ENCODE measurements at regions not wholly inside any gene's neighbourhood (a gene's known extent, or its start where the extent isn't known, plus 50 kb on each side); places are given as distances from the start of the nearest gene placed in this dataset.

GRCh38 chr2:236882930-236883329 lies 202.8 kb upstream of the COPS8 start:
- DNase-seq, result no peak

GRCh38 chr2:236883819-236884218 lies 201.9 kb upstream of the COPS8 start:
- no peak for DNase-seq

- DNase-seq, result no peak
Measured at GRCh38 chr2:236884569-236885175, 201.0 kb upstream of the COPS8 start.

- no peak for DNase-seq
Measured at GRCh38 chr2:236886456-236886855, 199.2 kb upstream of the COPS8 start.

GRCh38 chr2:236887531-236887930 lies 198.2 kb upstream of the COPS8 start:
- DNase-seq, result no peak

GRCh38 chr2:236887953-236888793 lies 197.5 kb upstream of the COPS8 start:
- DNase-seq, result no peak

- no peak for DNase-seq
Measured at GRCh38 chr2:236888794-236889780, 196.6 kb upstream of the COPS8 start.

- no peak for DNase-seq
Measured at GRCh38 chr2:236889791-236890704, 195.6 kb upstream of the COPS8 start.

- no peak for DNase-seq
Measured at GRCh38 chr2:236892721-236893120, 193.0 kb upstream of the COPS8 start.

- DNase-seq, result no peak
Measured at GRCh38 chr2:236894791-236895190, 190.9 kb upstream of the COPS8 start.

- no peak for DNase-seq
Measured at GRCh38 chr2:236895497-236895896, 190.2 kb upstream of the COPS8 start.

- no peak for DNase-seq
Measured at GRCh38 chr2:236896688-236897087, 189.0 kb upstream of the COPS8 start.

GRCh38 chr2:236899146-236899545 lies 186.5 kb upstream of the COPS8 start:
- DNase-seq, result no peak

- DNase-seq, result no peak
Measured at GRCh38 chr2:236899950-236900640, 185.6 kb upstream of the COPS8 start.

GRCh38 chr2:236901956-236902355 lies 183.7 kb upstream of the COPS8 start:
- DNase-seq, result no peak

- no peak for DNase-seq
Measured at GRCh38 chr2:236903978-236904377, 181.7 kb upstream of the COPS8 start.

- DNase-seq, result no peak
Measured at GRCh38 chr2:236904389-236905263, 181.1 kb upstream of the COPS8 start.

GRCh38 chr2:236905976-236906375 lies 179.7 kb upstream of the COPS8 start:
- no peak for DNase-seq

- no peak for DNase-seq
Measured at GRCh38 chr2:236908439-236909192, 177.1 kb upstream of the COPS8 start.

- no peak for DNase-seq
Measured at GRCh38 chr2:236909193-236909504, 176.5 kb upstream of the COPS8 start.

Measured in activated T-cell treated with anti-CD3 and anti-CD28 coated beads, Interleukin-2, amount 50 U/mL, for 1 hour (primary cell).